ENCODE measurements at regions not wholly inside any gene's neighbourhood (a gene's known extent, or its start where the extent isn't known, plus 50 kb on each side); places are given as distances from the start of the nearest gene placed in this dataset.

- Mint-ChIP-seq H3K4me1 (ENCODE audit: low read depth) (no peaks in the 10 kb centered on the region), H3K36me3 (ENCODE audit: low read depth) (no peaks in the 10 kb centered on the region), H3K27me3 (ENCODE audit: insufficient read depth) (no peaks in the 10 kb centered on the region; the same call in 1 of the 2 replicates), H3K9me3 (no peaks in the 10 kb centered on the region), H3K4me3 (no peak overlapping the region), H3K27ac (no peak overlapping the region)
- no peak for DNase-seq
- no peak for TF ChIP-seq CTCF (IDR thresholded peaks at IDR 0.05)
Observed at GRCh38 chr5:102659151-102659550, 96.0 kb upstream of the PAM start.

- Mint-ChIP-seq H3K27me3 (ENCODE audit: insufficient read depth) (no peaks in the 10 kb centered on the region; the same call in 1 of the 2 replicates), H3K9me3 (no peaks in the 10 kb centered on the region), H3K27ac (no peak overlapping the region), H3K4me3 (no peak overlapping the region), H3K4me1 (ENCODE audit: low read depth) (no peaks in the 10 kb centered on the region), H3K36me3 (ENCODE audit: low read depth) (no peaks in the 10 kb centered on the region)
- DNase-seq = no peak
- TF ChIP-seq CTCF (IDR thresholded peaks at IDR 0.05) = no peak
Observed at GRCh38 chr5:102660111-102660510, 95.0 kb upstream of the PAM start.

- no peaks in the 10 kb centered on the region for H3K9me3 Mint-ChIP-seq
- no peak overlapping the region for H3K4me3 Mint-ChIP-seq
- no peaks in the 10 kb centered on the region for H3K4me1 Mint-ChIP-seq (ENCODE audit: low read depth)
- no peaks in the 10 kb centered on the region for H3K36me3 Mint-ChIP-seq (ENCODE audit: low read depth)
- no peak overlapping the region for H3K27ac Mint-ChIP-seq
- no peak for TF ChIP-seq CTCF (IDR thresholded peaks at IDR 0.05)
- DNase-seq = peak; percentile 37
- H3K27me3 Mint-ChIP-seq (ENCODE audit: insufficient read depth) = no peaks in the 10 kb centered on the region
Observed at GRCh38 chr5:102663749-102664530, 91.2 kb upstream of the PAM start.

- H3K27ac Mint-ChIP-seq = no peak overlapping the region
- H3K27me3 Mint-ChIP-seq (ENCODE audit: insufficient read depth) = no peaks in the 10 kb centered on the region
- TF ChIP-seq CTCF (IDR thresholded peaks at IDR 0.05) = no peak
- no peak overlapping the region for H3K4me3 Mint-ChIP-seq
- no peaks in the 10 kb centered on the region for H3K4me1 Mint-ChIP-seq (ENCODE audit: low read depth)
- H3K36me3 Mint-ChIP-seq (ENCODE audit: low read depth) = no peaks in the 10 kb centered on the region
- no peak for DNase-seq
- H3K9me3 Mint-ChIP-seq = no peaks in the 10 kb centered on the region
Observed at GRCh38 chr5:102664616-102665335, 90.3 kb upstream of the PAM start.

GRCh38 chr5:102666164-102666946, 88.8 kb upstream of the PAM start:
- no peak overlapping the region for H3K27ac Mint-ChIP-seq
- H3K4me1 Mint-ChIP-seq (ENCODE audit: low read depth) = no peaks in the 10 kb centered on the region
- peak; percentile 64 for DNase-seq
- H3K36me3 Mint-ChIP-seq (ENCODE audit: low read depth) = no peaks in the 10 kb centered on the region
- H3K27me3 Mint-ChIP-seq (ENCODE audit: insufficient read depth) = peaks cover 1% of the 10 kb centered on the region; the same call in 1 of the 2 replicates
- no peak for TF ChIP-seq CTCF (IDR thresholded peaks at IDR 0.05)
- no peaks in the 10 kb centered on the region for H3K9me3 Mint-ChIP-seq
- H3K4me3 Mint-ChIP-seq = no peak overlapping the region
